Eye (tissue), 1 donor: ENCODE measurements at regions not wholly inside any gene's neighbourhood (a gene's known extent, or its start where the extent isn't known, plus 50 kb on each side); places are given as distances from the start of the nearest gene placed in this dataset.
"Not testable (repeated sequence)": the region's sequence is repeated elsewhere in the genome, so short reads cannot be mapped to it uniquely, and the experiment has no call there.

Source experiments
- DNase-seq: peaks from one replicate; pipeline ENCODE4 v3.0.0-alpha.2; 2015

DNA sequence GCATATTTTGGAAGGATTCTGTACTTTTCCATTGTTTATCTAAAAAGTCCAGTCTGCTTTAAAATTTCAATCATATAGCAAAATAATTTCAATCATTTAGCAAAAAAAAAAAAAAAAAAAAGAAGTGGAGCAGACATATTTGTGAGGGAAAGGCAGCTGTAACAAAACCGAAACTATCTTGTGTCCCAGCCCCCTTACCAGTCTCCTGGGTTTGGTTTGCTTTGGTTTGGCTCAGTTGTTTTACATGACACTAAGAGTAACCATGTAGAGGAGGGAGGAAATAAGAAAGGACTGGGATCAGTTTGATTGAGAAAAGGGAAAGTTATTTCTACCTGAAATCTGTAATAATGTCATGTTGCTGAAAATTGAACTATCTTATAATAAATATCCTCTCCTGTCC is 158.8 kb upstream of the GADL1 start:
- no peak for DNase-seq

DNA sequence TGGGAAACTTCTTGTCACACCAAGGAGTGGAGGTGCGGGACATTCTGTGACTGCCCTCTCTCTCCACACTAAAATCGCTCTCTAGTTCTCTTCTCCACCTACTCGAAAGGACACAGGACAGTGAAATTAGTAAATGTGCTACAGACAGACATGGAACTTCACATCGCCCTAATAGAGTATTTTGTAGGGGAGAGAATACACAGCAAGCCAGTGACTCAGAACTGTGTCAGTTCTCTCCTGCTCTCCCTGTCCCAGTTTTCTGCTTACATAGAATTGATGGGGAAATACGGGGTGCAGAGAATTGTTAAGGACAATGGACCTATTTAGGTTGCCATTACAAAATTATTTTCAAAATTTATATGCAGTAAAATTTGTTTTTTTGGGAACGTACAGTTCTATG is 159.6 kb upstream of the GADL1 start:
- no peak for DNase-seq

- no peak for DNase-seq
Measured at GRCh38 chr3:31055757-31056156, 161.3 kb upstream of the GADL1 start.

GRCh38 chr3:31057891-31058290 is 163.4 kb upstream of the GADL1 start:
- no peak for DNase-seq

GRCh38 chr3:31064021-31064420 is 169.6 kb upstream of the GADL1 start:
- no peak for DNase-seq

- DNase-seq, result no peak
Measured at GRCh38 chr3:31065765-31066164, 171.3 kb upstream of the GADL1 start.

DNA sequence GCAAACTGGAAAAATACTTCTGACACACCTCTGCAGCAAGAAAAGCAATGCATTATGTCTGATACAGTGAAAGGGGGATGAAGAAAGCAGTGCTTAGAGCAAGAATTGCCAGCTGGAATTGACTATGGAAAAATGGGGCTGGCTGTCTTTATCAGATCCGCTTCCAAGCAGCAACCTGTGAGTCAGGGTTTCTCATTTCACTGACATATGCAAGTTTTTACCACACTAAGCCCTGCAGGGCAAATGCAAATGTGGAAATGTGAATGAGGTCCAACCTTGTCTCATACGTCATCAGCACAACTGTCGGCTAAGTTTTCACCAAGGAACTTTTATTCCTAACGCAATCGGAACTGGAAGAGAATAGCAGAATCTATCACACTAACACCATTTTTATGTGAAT is 172.5 kb upstream of the GADL1 start:
- DNase-seq, result peak; percentile 68

DNA sequence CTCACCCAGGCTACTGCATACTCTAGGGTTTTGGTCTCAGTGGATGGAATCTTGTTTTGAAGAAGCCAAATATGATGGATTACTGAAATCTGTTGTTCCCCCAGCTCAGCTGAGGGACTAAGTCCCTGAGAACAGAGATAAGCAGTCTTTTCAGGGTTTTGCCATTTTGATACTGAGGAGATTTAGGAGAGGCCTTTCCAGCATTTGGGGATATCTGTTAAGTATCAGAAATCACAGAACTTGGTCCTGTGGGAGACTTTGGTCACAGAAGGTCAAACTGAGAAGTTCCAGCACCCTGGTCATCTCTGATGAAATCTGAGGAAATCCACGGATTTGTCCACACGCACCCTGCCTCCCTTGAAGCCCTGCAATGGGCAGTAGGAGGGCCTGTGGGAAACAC is 181.0 kb upstream of the GADL1 start:
- DNase-seq, result no peak

DNA sequence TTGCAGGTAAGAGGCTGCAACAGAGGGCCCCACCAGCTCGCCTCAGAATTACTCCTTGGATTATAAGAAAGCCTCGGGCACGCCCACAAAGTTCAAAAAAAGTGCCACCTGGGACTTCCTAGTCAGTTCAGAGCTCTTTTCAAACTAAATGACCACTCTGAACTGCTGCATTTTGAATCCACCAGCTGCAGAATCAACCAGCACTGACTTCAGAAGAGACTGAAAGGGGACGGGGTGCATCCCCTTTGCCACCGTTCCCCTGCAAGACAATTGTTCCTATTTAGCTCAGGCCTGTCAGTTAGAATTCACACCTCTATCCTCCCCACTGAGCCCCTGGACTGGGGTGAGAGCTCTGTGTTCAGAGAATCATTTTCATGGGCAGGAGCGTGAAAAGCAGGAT is 181.4 kb upstream of the GADL1 start:
- DNase-seq, result no peak

DNA sequence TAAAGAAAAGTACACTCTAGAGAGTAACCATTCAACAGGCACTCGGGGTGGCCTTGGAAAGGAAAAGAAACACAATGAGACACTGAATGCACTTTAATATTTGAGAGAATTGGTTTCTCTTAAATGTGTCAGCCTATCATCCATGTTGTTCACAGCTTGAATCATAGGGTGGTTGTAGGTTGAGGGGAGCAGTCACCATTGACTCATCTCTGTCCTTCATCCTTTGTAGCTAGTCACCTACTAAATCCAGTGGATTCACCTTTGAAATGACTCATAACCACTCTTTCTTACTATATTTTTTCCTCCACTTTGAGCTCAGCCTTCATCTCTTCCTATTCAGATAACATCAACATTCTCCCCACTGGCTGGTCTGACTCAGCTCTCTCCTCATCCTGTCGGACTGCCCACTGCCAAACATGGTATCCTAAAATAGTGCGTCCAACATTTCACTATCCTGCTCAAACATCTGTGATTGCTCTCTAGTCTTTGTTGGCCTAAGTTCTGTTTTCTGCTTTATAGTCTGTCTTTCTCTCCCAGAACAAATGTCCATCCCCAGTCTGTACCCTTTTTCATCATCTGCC is 182.7 kb upstream of the GADL1 start:
- no peak for DNase-seq

GRCh38 chr3:31077826-31078225 is 183.4 kb upstream of the GADL1 start:
- no peak for DNase-seq

GRCh38 chr3:31079689-31080088 is 185.2 kb upstream of the GADL1 start:
- no peak for DNase-seq

DNA sequence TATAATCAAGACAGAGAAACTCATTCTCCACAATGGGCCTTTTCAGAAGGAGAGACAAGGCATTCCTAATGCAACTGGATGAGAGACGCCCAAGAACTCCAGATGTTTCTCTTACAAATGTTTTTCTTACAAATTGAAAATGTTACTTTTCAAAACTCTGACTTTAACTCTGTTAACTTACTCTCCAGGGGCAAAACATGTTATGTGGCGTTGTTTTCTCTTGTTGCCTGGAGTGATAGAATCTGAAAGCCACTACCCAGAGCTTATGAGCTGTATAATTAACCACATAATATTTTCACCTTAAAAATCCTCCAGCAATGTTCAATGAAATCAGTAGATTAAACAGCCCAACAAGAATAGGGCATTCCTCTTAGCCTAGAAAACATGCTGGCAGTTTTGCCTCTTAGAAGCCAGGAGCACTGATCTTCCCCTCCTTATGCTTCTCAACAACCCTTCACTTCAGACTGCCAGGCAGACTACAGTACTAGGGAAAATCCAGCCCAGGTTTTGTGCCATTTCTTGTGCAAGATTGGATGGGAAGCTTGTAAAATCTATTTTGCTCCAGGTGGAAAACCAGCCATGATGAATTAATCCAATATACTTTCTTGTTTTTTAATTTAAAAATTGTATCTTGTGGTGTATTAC is 186.7 kb upstream of the GADL1 start:
- DNase-seq, result no peak

DNA sequence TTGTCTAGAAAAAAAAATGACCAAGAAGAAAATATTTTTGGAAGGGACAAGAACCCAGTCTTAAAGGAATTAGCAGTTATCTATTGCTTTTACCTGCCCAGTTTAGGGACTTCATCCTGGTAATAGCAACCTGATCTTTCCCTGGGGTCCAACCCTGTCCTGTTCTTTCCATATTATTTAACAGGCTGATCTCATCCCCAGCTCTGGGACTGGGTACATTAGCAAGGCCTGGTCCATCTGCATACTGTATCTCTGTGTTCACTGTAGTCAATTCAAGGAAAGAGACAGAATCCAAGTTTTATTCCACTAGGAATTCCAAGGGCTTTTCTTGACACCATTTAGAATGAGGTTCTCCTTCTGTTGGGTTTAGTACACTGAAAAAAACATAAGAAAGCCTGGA is 191.7 kb upstream of the GADL1 start:
- DNase-seq, result no peak

DNA sequence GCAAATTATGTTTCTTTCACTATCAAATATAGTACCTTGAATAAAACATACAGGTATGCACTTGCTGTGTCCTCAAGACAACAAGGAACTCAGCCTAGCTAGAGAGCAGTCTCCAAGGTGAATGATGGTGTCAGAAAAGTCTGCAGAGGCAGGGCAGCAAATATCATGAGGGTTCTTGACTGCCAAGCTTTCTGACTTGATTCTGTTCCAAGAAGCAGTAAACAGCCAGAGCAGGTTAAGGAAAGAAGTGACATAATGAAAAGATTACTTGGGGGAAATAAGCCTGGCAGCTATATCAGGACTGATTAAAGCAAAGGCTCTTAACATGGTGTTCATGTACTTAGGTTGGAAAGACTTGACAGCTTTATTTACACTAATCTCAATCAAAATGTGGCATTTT is 192.2 kb upstream of the GADL1 start:
- DNase-seq, result no peak

GRCh38 chr3:31091748-31092147 is 197.3 kb upstream of the GADL1 start:
- no peak for DNase-seq

DNA sequence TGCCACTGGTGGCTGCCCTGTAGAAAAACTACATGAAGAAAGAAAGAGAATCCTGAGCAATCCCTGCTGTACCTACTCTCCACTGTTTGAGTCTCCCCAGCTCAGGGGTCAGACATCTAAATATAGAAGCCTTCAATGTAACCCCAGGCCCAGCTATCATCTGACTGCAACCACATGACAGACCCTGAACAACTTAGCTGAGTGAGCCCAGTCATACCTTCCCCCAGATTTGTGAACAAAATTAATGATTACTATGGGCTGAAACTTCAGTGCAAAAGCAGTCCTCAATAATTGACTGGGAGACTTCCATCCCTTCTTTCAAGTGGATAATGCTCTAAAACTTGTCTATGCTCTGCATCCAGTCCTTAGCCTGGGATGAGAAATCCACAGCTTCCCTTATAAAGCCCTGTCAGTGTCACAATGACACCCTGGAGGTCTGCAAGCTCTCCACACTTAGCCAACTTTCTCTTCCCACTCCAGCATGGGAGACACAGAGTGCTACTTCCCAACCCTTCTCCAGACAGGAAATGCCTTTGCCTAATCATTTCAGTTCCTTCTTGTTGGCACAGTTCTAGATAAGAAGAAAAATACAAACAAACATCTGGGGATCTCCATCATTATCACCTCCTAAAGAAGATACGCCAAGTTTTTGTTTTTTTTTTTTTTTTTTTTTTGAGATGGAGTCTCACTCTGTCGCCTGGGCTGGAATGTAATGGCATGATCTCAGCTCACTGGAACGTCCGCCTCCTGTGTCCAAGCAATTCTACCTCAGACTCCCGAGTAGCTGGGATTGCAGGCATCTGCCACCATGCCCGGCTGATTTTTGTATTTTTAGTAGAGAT is 198.5 kb upstream of the GADL1 start:
- no peak for DNase-seq

GRCh38 chr3:31093606-31094005 is 199.1 kb upstream of the GADL1 start:
- DNase-seq, result no peak

DNA sequence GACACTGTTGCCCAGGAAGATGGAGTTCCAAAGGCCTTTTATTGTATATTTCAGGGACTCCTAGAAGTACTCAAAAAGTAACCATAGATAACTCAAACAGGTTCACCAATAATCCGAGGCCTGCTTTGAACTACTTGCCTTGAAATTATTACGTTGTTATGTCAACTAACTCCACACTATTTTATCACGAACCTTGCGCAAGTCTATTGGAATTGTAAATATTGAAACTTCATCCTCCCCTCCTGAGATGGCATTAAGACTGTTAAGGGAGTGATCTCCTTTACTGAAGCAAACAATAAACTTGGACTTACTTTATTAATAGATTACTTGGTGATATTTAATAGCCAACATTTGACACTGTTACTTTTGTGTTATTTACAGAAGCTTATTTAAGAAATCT is 199.6 kb upstream of the GADL1 start:
- DNase-seq, result no peak

DNA sequence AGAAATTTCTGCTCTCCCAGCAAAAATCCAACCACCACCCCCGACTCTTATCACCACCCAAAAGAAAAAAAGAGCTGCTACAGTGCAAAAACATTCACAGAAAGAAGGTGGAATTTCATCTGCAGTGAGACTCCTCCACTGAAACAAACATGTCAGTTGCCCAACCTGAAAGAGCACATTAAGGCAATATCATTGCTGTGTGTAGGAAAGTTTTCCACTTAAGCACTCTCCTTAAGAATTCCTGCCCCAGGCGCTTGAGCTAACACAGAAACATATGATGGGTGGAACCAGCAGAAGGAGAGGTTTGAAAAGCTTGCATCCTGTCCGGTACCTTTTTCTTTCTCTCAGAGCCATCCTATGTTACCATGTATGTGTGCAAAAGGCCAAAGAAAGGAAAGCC is 200.8 kb upstream of the GADL1 start:
- DNase-seq, result no peak

DNA sequence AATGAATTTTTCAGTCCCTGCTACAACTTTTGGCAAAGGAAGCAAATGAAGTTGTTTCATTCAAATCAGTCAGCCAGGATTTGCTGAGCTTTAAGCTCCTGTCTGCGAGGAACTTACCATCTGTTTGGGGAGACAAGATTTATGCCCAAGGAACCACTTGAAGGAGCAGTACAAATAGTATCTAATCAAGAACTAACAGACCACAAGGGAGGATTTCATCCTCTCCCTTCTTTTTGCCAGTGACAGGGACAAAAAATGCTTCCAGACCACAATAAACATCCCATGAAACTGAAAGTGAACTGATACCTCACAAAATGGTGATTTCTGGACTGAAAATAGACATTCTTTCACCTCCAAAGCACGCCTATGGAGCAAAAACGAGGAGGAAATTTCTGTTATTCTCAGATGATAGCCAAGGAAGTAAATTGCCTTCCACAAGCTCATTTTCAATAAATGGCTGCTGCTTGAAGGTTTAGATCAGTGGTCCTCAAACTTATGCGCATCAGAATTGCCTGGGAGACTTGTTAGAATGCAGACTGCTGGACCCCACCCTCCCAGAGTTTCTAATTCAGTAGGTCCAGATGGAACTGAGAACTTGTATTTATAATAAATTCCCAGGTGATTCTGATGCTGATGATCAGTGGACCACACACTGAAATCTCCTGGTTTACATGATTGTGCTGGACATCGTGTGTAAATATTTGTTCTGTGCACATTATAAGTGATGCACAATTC is 202.4 kb upstream of the GADL1 start:
- no peak for DNase-seq

- no peak for DNase-seq
Measured at GRCh38 chr3:31100519-31100918, 206.1 kb upstream of the GADL1 start.

DNA sequence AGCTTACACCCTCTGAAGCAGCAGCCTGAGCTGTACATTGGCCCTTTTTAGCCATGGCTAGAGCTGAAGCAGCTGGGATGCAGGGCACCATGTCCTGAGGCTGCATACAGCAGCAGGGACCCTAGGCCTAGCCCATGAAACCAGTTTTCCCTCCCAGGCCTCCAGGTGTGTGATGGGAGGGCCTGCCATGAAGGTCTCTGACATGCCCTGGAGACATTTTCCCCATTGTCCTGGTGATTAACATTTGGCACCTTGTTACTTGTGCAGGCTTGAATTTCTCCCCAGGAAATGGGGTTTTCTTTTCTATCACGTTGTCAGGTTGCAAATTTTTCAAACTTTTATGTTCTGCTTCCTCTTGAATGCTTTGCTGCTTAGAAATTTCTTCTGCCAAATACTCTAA is 206.8 kb upstream of the GADL1 start:
- not testable (repeated sequence) for DNase-seq
